SIG-M5 (cell line): ENCODE measurements at regions not wholly inside any gene's neighbourhood (a gene's known extent, or its start where the extent isn't known, plus 50 kb on each side); places are given as distances from the start of the nearest gene placed in this dataset.
"Not testable (repeated sequence)": the region's sequence is repeated elsewhere in the genome, so short reads cannot be mapped to it uniquely, and the experiment has no call there.

Experiments
- DNase-seq: peaks from one replicate; lab custom pipeline; 2025; lab: John Stamatoyannopoulos, UW

DNA sequence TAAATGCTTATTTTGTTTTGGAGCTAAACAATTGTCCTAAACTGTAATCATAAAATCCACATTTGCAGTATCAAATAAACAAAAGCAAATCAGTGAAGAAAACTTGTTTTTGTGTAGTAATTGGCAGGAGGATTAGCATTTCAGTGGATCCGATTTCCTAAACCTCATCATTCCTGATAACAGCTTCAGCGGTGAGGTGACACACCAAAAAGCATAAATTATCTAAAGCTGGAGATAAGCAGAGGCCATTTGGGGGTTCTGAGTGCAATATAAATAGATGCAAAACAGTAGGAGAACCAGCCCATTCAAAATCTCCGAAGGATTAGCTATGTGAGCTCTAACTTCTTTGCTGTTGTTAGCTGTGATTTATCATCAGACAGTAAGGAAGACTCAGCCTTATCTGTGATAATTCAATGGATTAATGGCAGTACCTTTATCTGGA, 235.8 kb downstream of the EPHA7 start:
- DNase-seq = no peak

GRCh38 chr6:93182938-93183479, 236.3 kb downstream of the EPHA7 start:
- no peak for DNase-seq

- DNase-seq = no peak
These were observed 241.4 kb downstream of the EPHA7 start for GRCh38 chr6:93177918-93178317.

GRCh38 chr6:93177438-93177837, 241.9 kb downstream of the EPHA7 start:
- DNase-seq = no peak

- DNase-seq = no peak
These were observed 243.3 kb downstream of the EPHA7 start for GRCh38 chr6:93176070-93176469.

- DNase-seq = not testable (repeated sequence)
These were observed 245.8 kb downstream of the EPHA7 start for GRCh38 chr6:93173573-93173972.

- DNase-seq = no peak
These were observed 253.4 kb downstream of the EPHA7 start for GRCh38 chr6:93165850-93166430.

- no peak for DNase-seq
These were observed 254.6 kb downstream of the EPHA7 start for GRCh38 chr6:93164781-93165180.

GRCh38 chr6:93163146-93163545, 256.2 kb downstream of the EPHA7 start:
- no peak for DNase-seq

- DNase-seq = no peak
These were observed 279.8 kb downstream of the EPHA7 start for GRCh38 chr6:93139408-93140081.

- no peak for DNase-seq
These were observed 283.2 kb downstream of the EPHA7 start for GRCh38 chr6:93136111-93136510.

DNA sequence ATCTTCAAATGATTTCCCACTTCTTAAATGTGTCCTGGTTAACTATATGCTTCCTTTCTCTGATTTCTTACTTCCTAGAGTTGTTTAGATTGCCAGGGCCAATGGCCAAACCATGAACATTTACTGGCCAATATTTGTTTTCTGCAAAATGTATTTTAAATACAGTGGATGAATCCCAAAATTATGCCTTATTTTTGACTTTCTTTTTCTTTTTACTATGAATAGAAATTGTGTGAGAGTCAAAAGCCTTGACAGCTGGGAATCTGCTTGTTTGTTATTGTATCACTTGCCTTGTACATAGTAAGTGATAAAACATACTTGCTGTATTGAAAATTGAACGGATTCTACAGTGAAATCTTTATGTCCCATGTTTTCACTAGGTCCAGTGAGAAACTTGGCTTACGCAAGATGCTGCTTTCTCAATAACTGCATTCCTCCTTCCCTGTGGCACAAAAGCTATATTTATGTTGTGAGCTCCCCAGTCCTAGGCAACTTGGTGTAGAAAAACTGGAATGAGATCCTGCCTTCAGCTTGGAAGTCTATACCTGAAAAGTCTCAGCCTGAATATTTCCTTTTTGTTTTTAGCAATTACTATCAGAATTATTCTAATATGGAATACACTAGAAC, 295.2 kb downstream of the EPHA7 start:
- DNase-seq = no peak

- no peak for DNase-seq
These were observed 295.8 kb downstream of the EPHA7 start for GRCh38 chr6:93123585-93123984.

DNA sequence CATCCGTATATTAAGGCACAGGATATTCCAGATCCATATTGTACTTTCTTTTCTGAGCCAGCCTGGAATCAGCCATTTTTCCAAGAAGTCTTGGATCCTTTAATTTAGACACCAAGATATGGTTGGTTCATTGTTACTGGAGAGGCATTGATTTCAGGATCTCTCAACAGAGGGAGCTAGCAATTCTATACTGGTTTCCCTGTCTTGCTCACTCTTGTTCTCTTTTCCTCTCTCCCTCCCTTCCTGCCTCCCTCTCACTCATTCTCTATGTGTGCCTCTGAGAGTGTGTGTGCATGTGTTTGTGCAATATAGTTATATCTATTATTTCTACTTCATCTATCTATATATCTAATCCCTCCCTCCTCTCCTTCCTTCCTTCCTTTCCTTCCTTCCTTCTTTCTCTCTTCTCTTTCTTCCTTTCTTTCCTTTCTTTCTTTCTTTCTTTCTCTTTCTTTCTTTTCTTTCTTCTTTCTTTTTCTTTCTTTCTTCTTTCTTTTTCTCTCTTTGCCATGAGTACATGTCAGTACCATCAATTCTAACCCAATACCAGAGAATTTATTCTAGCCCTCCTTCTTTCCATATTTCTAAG, 299.1 kb downstream of the EPHA7 start:
- no peak for DNase-seq

DNA sequence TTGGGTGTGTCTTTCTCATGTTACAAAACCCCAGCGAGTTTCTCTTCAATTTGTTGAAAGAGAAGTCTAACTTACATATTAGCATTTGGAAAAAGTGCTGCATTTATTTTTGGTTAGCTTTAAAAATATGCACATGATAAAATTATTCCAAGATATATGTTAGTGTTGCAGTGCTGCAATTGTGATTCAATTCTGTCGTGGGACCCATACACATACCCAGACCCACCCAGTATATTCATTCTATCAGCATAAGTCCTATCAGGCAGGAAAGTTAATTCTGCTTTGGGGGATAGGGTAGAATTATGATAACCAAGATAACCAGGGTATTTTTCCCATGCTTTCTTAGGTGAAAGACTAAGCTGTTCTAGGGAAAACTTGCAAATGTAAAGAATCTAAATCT, 313.5 kb downstream of the EPHA7 start:
- DNase-seq = no peak

GRCh38 chr6:93105017-93105416, 314.3 kb downstream of the EPHA7 start:
- DNase-seq = no peak

- DNase-seq = no peak
These were observed 315.1 kb downstream of the EPHA7 start for GRCh38 chr6:93104195-93104817.

GRCh38 chr6:93088621-93089501, 330.5 kb downstream of the EPHA7 start:
- DNase-seq = no peak

- DNase-seq = no peak
These were observed 331.8 kb downstream of the EPHA7 start for GRCh38 chr6:93087606-93088005.

DNA sequence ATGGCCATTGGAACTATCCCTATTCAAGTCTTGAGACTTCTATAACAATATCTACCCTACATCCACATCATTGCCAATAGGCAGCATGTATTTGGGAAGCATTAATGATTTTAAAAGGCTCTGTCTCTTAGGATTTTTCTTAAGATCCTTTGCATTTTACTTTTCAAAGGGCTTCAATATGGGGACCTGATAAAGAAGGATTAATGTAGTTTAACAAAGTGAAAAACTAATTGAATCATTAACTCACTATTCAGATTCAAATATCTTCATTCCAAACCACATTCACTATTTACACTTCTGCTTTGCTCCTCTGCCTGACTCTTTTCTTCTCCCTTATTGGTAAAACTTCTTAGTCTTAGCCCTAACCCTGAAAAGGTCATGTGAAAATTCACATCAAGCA, 333.0 kb downstream of the EPHA7 start:
- no peak for DNase-seq
